MG63 (cell line): ENCODE measurements at regions not wholly inside any gene's neighbourhood (a gene's known extent, or its start where the extent isn't known, plus 50 kb on each side); places are given as distances from the start of the nearest gene placed in this dataset.

Experiments
- DNase-seq: peaks from one replicate; pipeline ENCODE4 v3.0.0-alpha.2; 2020
- H3K27me3 ChIP-seq: fragments of 250-450 bp; sonication (Bioruptor Pico); 2 replicates; pipeline ENCODE4 v1.5.1; 2020; ENCODE audit warnings: mild to moderate bottlenecking, moderate library complexity
- H3K36me3 ChIP-seq: fragments of 250-450 bp; sonication (Bioruptor Pico); 2 replicates; pipeline ENCODE4 v1.5.1; 2020; ENCODE audit warnings: mild to moderate bottlenecking, moderate library complexity
- H3K4me3 ChIP-seq: fragments of 250-450 bp; sonication (Bioruptor Pico); 2 replicates; pipeline ENCODE4 v1.5.1; 2020; ENCODE audit warnings: mild to moderate bottlenecking, moderate library complexity
- H3K9me3 ChIP-seq: fragments of 250-450 bp; sonication (Bioruptor Pico); 2 replicates; pipeline ENCODE4 v1.5.1; 2020; ENCODE audit warnings: mild to moderate bottlenecking, moderate library complexity

GRCh38 chr1:22216210-22216883, 73.5 kb upstream of the WNT4 start:
- Histone ChIP-seq H3K4me3 (no peak overlapping the region), H3K36me3 (no peaks in the 10 kb centered on the region), H3K27me3 (peaks cover 21% of the 10 kb centered on the region), H3K9me3 (no peaks in the 10 kb centered on the region)
- peak; percentile 19 for DNase-seq

GRCh38 chr1:22216966-22217365, 74.1 kb upstream of the WNT4 start:
- Histone ChIP-seq H3K9me3 (no peaks in the 10 kb centered on the region), H3K36me3 (no peaks in the 10 kb centered on the region), H3K27me3 (peaks cover 20% of the 10 kb centered on the region), H3K4me3 (no peak overlapping the region)
- DNase-seq: no peak

GRCh38 chr1:22217811-22218460, 75.0 kb upstream of the WNT4 start:
- peaks cover 11% of the 10 kb centered on the region for H3K27me3 ChIP-seq
- H3K36me3 ChIP-seq: no peaks in the 10 kb centered on the region

GRCh38 chr1:22218618-22219250, 75.8 kb upstream of the WNT4 start:
- peaks cover 3% of the 10 kb centered on the region; the same call in 1 of the 2 replicates for H3K27me3 ChIP-seq
- H3K4me3 ChIP-seq: no peak overlapping the region
- no peaks in the 10 kb centered on the region for H3K9me3 ChIP-seq
- no peak for DNase-seq
- no peaks in the 10 kb centered on the region for H3K36me3 ChIP-seq

More at GRCh38 chr1:22217811-22218460, 75.0 kb upstream of the WNT4 start:
- DNase-seq: no peak
- Histone ChIP-seq H3K4me3 (no peak overlapping the region), H3K9me3 (no peaks in the 10 kb centered on the region)

- Histone ChIP-seq H3K36me3 (no peaks in the 10 kb centered on the region), H3K9me3 (peaks cover 4% of the 10 kb centered on the region), H3K4me3 (no peak overlapping the region), H3K27me3 (no peaks in the 10 kb centered on the region)
- no peak for DNase-seq
Observed at GRCh38 chr1:22221233-22221780, 78.4 kb upstream of the WNT4 start.

GRCh38 chr1:22222723-22223122, 79.8 kb upstream of the WNT4 start:
- no peak for DNase-seq
- Histone ChIP-seq H3K9me3 (peaks cover 4% of the 10 kb centered on the region), H3K36me3 (no peaks in the 10 kb centered on the region), H3K27me3 (no peaks in the 10 kb centered on the region), H3K4me3 (no peak overlapping the region)

GRCh38 chr1:22223176-22223575, 80.3 kb upstream of the WNT4 start:
- no peak overlapping the region for H3K4me3 ChIP-seq
- no peaks in the 10 kb centered on the region for H3K36me3 ChIP-seq
- H3K27me3 ChIP-seq: no peaks in the 10 kb centered on the region
- DNase-seq: no peak
- peaks cover 4% of the 10 kb centered on the region for H3K9me3 ChIP-seq

- no peak overlapping the region for H3K4me3 ChIP-seq
- peaks cover 4% of the 10 kb centered on the region for H3K9me3 ChIP-seq
- no peaks in the 10 kb centered on the region for H3K36me3 ChIP-seq
- no peak for DNase-seq
- H3K27me3 ChIP-seq: no peaks in the 10 kb centered on the region
Observed at GRCh38 chr1:22224091-22224490, 81.2 kb upstream of the WNT4 start.

GRCh38 chr1:22224631-22225030, 81.7 kb upstream of the WNT4 start:
- Histone ChIP-seq H3K9me3 (peaks cover 4% of the 10 kb centered on the region), H3K4me3 (no peak overlapping the region), H3K36me3 (no peaks in the 10 kb centered on the region), H3K27me3 (no peaks in the 10 kb centered on the region)
- DNase-seq: no peak

GRCh38 chr1:22225858-22226589, 83.1 kb upstream of the WNT4 start:
- Histone ChIP-seq H3K36me3 (no peaks in the 10 kb centered on the region), H3K27me3 (no peaks in the 10 kb centered on the region), H3K9me3 (peaks cover 4% of the 10 kb centered on the region), H3K4me3 (no peak overlapping the region)
- no peak for DNase-seq

GRCh38 chr1:22228074-22228473, 85.2 kb upstream of the WNT4 start:
- no peaks in the 10 kb centered on the region for H3K27me3 ChIP-seq
- H3K9me3 ChIP-seq: peaks cover 4% of the 10 kb centered on the region
- no peaks in the 10 kb centered on the region for H3K36me3 ChIP-seq
- DNase-seq: no peak
- H3K4me3 ChIP-seq: no peak overlapping the region

GRCh38 chr1:22228505-22228911, 85.6 kb upstream of the WNT4 start:
- DNase-seq: peak; percentile 45

GRCh38 chr1:22229379-22229778, 86.5 kb upstream of the WNT4 start:
- Histone ChIP-seq H3K9me3 (peaks cover 4% of the 10 kb centered on the region), H3K36me3 (no peaks in the 10 kb centered on the region), H3K4me3 (no peak overlapping the region), H3K27me3 (no peaks in the 10 kb centered on the region; the same call in 1 of the 2 replicates)
- no peak for DNase-seq

More at GRCh38 chr1:22228505-22228911, 85.6 kb upstream of the WNT4 start:
- Histone ChIP-seq H3K36me3 (no peaks in the 10 kb centered on the region), H3K27me3 (no peaks in the 10 kb centered on the region), H3K4me3 (no peak overlapping the region), H3K9me3 (peaks cover 4% of the 10 kb centered on the region)

GRCh38 chr1:22231068-22231593, 88.2 kb upstream of the WNT4 start:
- DNase-seq: no peak
- Histone ChIP-seq H3K36me3 (no peaks in the 10 kb centered on the region), H3K4me3 (no peak overlapping the region), H3K9me3 (no peaks in the 10 kb centered on the region), H3K27me3 (no peaks in the 10 kb centered on the region; the same call in 1 of the 2 replicates)

GRCh38 chr1:22231995-22232690, 89.2 kb upstream of the WNT4 start:
- Histone ChIP-seq H3K4me3 (no peak overlapping the region), H3K9me3 (no peaks in the 10 kb centered on the region), H3K27me3 (no peaks in the 10 kb centered on the region; the same call in 1 of the 2 replicates), H3K36me3 (no peaks in the 10 kb centered on the region)
- DNase-seq: no peak

- Histone ChIP-seq H3K9me3 (no peaks in the 10 kb centered on the region), H3K36me3 (no peaks in the 10 kb centered on the region), H3K4me3 (no peak overlapping the region), H3K27me3 (no peaks in the 10 kb centered on the region; the same call in 1 of the 2 replicates)
- no peak for DNase-seq
Observed at GRCh38 chr1:22233222-22233621, 90.3 kb upstream of the WNT4 start.
